ENCODE measurements at regions not wholly inside any gene's neighbourhood (a gene's known extent, or its start where the extent isn't known, plus 50 kb on each side); places are given as distances from the start of the nearest gene placed in this dataset.

- Histone ChIP-seq H2BK20ac (ENCODE audit: low read length) (no peak overlapping the region), H3K23ac (ENCODE audit: insufficient read length) (no peak overlapping the region), H3K36me3 (ENCODE audit: control insufficient read depth in 2 of 4, insufficient read depth in 4 of 4, low read length in 3 of 4) (no peaks in the 10 kb centered on the region), H2BK12ac (ENCODE audit: low read depth, low read length) (no peak overlapping the region), H3K56ac (replicated peaks; ENCODE audit: insufficient read length, low read depth, low read length) (no peak overlapping the region), H2BK15ac (ENCODE audit: low read length) (no peak overlapping the region), H2AK5ac (ENCODE audit: low read depth, low read length) (no peak overlapping the region), H2AFZ (ENCODE audit: low read length) (peak overlapping the region; percentile 79; the same call in 1 of the 2 replicates), H3K14ac (ENCODE audit: insufficient read length) (no peak overlapping the region), H3K27ac (ENCODE audit: low read depth, low read length) (no peak overlapping the region), H3K4me3 (ENCODE audit: extremely low read depth in 1 of 4, insufficient read depth in 2 of 4, low read depth in 3 of 4, low read length in 4 of 4) (no peak overlapping the region), H3K9me3 (ENCODE audit: insufficient read depth in 2 of 2, low read depth in 1 of 2, low read length in 1 of 2) (no peaks in the 10 kb centered on the region), H4K20me1 (replicated peaks in 1 of 2; ENCODE audit: control insufficient read depth in 1 of 2, insufficient read depth in 2 of 2, low read length in 2 of 2) (no peaks in the 10 kb centered on the region), H4K5ac (ENCODE audit: insufficient read length, low read depth, low read length) (no peak overlapping the region), H3K79me1 (ENCODE audit: low read depth, low read length) (no peaks in the 10 kb centered on the region), H4K8ac (ENCODE audit: extremely low read depth, insufficient read depth, low read length) (no peak overlapping the region), H3K4me1 (replicated peaks in 1 of 4; ENCODE audit: control insufficient read depth in 3 of 4, insufficient read depth in 4 of 4, low read length in 3 of 4) (no peaks in the 10 kb centered on the region; a peak in 2 of 7 replicates), H2BK120ac (replicated peaks; ENCODE audit: low read depth, low read length) (no peak overlapping the region), H2BK5ac (ENCODE audit: low read depth, low read length) (no peak overlapping the region), H3K4me2 (ENCODE audit: insufficient read depth in 1 of 2, low read depth in 2 of 2, low read length in 2 of 2) (no peak overlapping the region; a peak in 1 of 4 replicates), H3K79me2 (ENCODE audit: control insufficient read depth in 1 of 2, insufficient read depth in 2 of 2, low read length in 2 of 2) (no peaks in the 10 kb centered on the region), H3K9ac (replicated peaks in 1 of 4; ENCODE audit: extremely low read depth in 1 of 4, low read depth in 3 of 4, low read length in 3 of 4) (no peak overlapping the region), H3K18ac (ENCODE audit: extremely low read depth, low read length) (no peak overlapping the region), H3K4ac (replicated peaks; ENCODE audit: insufficient read length, low read depth, low read length) (no peak overlapping the region), H3K23me2 (ENCODE audit: low read depth, low read length) (no peaks in the 10 kb centered on the region), H4K91ac (replicated peaks; ENCODE audit: insufficient read length, low read length) (no peak overlapping the region), H3K27me3 (replicated peaks in 1 of 4; ENCODE audit: control insufficient read depth in 3 of 4, extremely low read depth in 1 of 4, insufficient read depth in 3 of 4, low read length in 3 of 4) (no peaks in the 10 kb centered on the region)
- DNase-seq (ENCODE audit: low read depth in 1 of 2, low spot score in 2 of 2) (no peak), FAIRE-seq (no peak)
- ChIA-PET POLR2A (ENCODE audit: partially characterized antibody) (no interaction called here), CTCF (ENCODE audit: partially characterized antibody) (interaction anchor here (1.2 to 1.4 kb wide), 4 partner anchors 148 to 958 kb away, joined by 3 to 5 read pairs (median 3); no protein-coding TSS in a partner anchor)
- WGBS, 2 experiments (ENCODE audit: extremely low coverage in 1 of 2, insufficient coverage in 1 of 2, insufficient read length in 1 of 2, insufficient replicate concordance in 2 of 2, low coverage in 1 of 2, low lambda C conversion rate in 2 of 2, missing lambda C conversion rate in 1 of 2): 76% methylated on average over 3 of the region's 3 CpGs; no CpG with 5 or more reads in 1 of the 2 experiments
- TF ChIP-seq EGR1 (IDR thresholded peaks at IDR 0.05; ENCODE audit: borderline replicate concordance, low read depth, low read length): no peak
- no peak for TF ChIP-seq TEAD4 (IDR thresholded peaks at IDR 0.05; ENCODE audit: low read depth, low read length)
- no peak for TF ChIP-seq GABPA (IDR thresholded peaks at IDR 0.05; ENCODE audit: borderline replicate concordance, insufficient read depth, low read length)
- no peak for TF ChIP-seq JUND (IDR thresholded peaks at IDR 0.05; ENCODE audit: low read length)
- TF ChIP-seq NANOG (IDR thresholded peaks at IDR 0.05; ENCODE audit: insufficient read depth, low read depth, low read length, poor library complexity, severe bottlenecking): no peak
- no peak for TF ChIP-seq FOSL1 (IDR thresholded peaks at IDR 0.05; ENCODE audit: insufficient read depth, low read depth, low read length)
- TF ChIP-seq TBP (IDR thresholded peaks at IDR 0.05; ENCODE audit: low read depth, low read length): no peak
Observed at GRCh38 chr18:24875286-24875685, 414.8 kb downstream of the HRH4 start.
